GM19043 (cell line): ENCODE measurements at regions not wholly inside any gene's neighbourhood (a gene's known extent, or its start where the extent isn't known, plus 50 kb on each side); places are given as distances from the start of the nearest gene placed in this dataset.
"Not testable (repeated sequence)": the region's sequence is repeated elsewhere in the genome, so short reads cannot be mapped to it uniquely, and the experiment has no call there.

ENCODE experiments used
- ATAC-seq: cut with Tn5 transposase; IDR thresholded peaks from one replicate; pipeline ENCODE4 v1.9.1; 2021; ENCODE audit warnings: low read depth; ENCODE audit not compliant: unreplicated experiment

DNA sequence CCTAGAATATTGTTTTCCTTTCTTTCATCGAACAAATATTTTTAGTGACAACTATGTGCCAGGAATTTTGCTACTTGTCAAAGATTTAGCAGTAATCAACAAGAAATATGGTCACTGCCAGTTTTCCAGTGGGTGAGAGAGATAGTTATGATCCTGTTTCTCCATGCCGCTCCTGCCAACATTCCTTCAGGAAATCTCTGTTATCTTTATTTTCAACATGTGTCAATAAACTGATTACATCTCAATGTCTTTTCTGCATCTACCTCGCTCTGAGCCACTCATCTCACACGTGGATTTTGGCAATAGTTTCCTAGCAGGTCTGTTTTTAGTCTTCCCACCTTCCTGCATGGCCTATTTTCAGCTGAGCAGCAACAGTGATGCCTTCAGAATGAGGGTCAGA is 650.0 kb upstream of the STXBP6 start:
- ATAC-seq = no peak

DNA sequence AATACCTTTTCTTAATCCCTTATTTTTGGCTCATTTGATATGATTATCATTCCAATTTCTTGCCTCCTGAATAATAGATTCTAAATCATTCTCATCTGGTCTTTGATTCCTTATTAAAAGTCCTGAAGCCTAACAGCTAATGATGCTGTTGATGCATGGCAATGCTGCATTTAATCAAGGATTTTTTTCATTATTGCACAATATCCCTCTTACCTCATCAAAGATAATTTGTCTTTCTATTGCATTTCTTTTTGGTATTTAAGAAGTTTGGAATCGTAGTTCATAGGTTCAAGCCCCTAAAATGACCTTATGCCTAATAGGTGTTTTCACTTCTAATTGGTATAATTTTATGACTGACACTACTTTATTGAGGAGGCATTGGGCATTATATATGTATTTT is 648.2 kb upstream of the STXBP6 start:
- ATAC-seq = no peak

DNA sequence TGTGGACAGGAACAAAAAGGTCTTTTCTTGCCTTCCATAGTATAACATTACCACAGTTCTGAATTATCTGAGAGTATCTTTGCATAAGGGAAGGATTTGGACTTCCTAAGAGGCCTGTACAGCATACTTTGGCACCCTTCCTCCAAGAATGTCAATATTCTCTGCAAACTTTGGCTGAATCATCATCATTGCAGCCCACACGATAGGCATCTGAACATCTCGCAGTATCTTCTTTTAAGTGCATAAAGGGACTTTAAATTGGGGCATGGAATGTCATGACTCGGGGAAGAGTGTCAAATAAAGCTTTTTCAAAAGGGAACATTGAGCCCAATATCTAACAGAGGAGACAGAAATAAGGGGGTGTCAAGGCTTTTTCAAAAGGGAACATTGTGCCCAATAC is 646.2 kb upstream of the STXBP6 start:
- no peak for ATAC-seq

DNA sequence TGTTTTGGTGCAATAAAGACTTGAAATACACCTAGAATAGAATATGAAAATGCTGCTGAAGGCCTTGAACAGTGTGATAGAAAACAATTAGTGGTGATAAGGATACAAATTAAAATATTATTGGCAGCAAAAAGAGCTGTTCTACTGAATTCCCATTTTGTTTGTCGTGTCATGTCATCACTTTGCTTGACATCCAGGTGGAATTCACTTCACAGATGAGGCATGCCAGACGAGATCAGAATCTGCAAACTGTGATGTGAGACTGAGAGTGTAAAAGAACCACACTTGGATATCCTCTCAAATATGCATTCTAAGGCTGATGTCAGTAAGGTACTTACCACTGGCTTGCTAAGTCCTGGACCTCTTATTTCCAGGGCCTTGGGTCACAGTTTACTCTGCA is 635.1 kb upstream of the STXBP6 start:
- no peak for ATAC-seq

DNA sequence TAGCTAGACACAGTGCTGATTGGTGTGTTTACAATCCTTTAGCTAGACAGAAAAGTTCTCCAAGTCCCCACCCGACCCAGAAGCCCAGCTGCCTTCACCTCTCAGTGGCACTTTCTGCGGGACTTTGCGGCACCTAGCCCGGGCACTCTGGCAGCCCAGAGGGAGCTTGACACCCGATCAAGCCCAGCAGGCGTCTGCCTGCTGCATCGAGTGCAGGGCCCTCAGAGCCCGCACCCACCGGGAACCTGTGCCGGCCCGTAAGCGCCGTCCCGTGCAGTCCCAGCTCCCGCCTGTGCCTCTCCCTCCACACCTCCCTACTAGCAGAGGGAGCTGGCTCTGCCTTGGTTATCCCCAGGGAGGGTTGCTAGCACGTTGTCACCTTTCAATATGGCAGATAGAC is 631.0 kb upstream of the STXBP6 start:
- no peak for ATAC-seq

DNA sequence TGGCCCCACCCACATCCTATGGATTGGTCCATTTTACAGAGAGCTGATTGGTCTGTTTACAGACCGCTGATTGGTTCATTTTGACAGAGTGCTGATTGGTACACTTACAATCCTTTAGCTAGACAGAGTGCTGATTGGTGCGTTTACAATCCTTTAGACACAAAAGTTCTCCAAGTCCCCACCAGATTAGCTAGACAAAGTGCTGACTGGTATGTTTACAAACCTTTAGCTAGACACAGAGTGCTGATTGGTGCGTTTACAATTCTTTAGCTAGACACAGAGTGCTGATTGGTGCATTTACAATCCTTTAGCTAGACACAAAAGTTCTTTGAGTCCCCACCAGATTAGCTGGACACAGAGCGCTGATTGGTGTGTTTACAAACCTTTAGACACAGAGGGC is 630.6 kb upstream of the STXBP6 start:
- not testable (repeated sequence) for ATAC-seq

DNA sequence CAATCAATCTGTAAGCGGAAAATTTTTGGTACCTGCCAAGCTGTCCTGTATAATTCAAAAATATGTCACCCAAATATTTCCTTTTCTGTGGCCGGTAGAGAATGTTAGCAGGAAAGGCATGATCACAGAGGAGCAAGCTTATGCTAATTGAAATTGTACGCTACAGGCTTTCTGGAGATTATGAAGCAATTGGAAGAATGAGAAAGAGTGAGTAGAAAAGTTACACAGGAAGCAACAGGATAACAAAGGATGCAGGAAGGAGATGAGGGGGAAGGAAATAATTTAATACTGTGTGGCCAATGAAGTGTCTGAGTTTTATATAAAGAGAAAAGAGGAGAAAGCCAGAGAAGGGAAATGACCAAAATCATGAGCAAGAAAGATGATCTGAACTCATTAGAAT is 627.2 kb upstream of the STXBP6 start:
- ATAC-seq = no peak

DNA sequence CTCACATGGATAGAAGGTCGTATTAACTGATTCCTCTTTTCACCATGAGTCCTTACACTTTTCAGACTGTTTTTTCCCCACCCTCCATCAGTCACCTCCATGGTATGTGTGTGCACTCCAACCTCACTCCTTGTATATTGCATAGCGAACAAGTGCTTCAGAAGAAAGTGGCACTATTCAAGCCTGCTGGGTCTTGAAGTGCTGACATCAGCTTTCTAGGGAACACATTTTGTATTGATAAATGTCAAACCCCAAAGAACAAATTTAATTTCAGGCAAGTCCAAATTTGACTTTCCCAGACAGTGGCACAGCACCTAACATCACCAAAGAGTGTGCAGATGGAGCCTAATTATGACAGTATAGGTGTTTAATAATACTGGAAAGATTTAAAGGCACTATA is 617.4 kb upstream of the STXBP6 start:
- no peak for ATAC-seq

DNA sequence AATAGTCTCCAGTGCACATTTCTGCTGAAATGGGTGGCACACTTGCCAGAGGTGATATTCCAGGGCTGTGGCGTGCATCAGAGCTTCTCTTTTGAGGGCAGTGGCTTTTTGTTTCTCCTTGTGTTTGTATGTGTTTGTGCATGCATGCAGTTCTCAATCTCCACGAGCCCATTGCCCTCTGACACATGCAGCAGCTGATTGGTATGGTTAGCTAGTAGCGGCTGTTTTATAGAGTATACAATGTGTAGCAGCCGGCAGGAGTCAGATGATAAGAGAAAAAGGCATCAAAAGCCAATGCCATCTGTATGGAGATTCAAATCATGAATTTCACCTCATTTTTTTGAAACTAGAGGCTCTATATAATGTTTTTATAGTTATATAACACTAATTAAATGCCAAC is 616.9 kb upstream of the STXBP6 start:
- no peak for ATAC-seq

DNA sequence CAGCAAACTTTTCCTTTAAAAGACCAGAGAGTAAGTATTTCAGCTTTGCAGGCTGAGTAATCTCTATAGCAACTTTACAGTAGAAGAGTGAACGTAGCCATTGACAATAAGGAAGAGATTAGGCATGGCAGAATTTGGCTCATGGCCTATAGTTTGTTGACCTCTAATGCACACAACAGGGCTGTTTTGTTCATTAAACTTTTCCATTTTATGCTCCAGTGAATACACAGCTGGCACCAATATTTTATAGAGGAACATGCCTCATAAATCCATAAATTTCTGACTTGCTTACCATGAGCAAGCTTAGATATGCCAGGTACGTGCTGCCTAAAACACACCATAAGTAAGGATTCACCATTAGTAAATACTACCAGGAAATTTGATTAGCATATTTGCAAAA is 609.0 kb upstream of the STXBP6 start:
- ATAC-seq = no peak

DNA sequence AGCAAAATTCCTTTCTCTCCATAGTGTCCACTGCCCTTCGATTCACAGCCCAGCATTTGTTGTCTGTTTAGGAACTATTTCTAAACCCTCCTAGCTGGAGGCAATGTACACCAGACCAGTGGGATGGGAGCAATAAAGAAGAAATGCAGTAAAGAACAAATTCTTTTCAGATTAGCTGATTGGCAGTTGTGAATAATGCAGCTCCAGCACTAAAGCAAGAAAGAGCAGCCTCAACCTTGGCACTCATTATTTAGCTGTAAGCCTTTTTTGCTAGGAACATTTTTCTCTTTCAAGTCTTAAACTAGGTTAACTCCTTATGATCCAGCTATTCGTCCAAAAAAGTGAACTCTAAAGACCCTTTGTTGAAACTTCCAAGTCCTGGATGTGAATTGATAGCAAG is 580.5 kb upstream of the STXBP6 start:
- no peak for ATAC-seq

DNA sequence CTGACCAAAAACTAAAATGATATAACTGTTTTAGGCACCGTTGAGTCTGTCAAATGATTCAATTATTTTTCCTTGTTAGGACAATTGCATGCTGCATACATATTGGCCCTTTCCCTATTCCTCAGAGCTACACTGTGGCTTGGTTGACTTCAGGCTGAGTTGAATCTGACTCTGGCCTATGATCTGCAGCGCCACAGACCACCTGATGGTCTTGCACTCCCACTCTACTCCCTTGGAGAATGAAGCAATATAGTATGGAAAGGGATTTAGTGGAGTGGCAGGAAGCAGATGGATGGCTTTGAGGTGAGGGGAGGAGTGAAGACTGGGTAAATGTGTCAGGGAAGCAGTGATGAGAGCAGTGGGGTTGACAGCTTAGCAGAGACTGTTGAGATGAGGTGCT is 579.0 kb upstream of the STXBP6 start:
- ATAC-seq = no peak

DNA sequence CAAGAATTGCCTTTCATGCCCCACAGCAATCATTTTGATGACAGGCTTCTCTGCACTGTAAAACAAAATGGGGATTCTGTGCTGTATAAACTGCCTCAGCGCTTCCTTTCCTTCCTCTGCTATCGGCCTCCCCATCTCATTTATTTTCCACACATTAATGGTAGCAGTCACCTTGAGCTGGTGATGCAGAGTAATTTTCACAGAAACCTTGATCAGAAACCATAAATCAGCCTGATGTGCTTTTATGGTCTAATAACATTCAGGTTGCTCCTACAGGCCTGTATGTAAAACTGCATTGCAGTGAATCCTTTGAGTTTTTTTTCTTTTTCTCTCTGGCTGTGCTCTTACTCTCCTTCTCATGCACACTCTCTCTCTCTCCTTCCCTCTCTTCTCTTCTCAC is 578.4 kb upstream of the STXBP6 start:
- ATAC-seq = no peak

DNA sequence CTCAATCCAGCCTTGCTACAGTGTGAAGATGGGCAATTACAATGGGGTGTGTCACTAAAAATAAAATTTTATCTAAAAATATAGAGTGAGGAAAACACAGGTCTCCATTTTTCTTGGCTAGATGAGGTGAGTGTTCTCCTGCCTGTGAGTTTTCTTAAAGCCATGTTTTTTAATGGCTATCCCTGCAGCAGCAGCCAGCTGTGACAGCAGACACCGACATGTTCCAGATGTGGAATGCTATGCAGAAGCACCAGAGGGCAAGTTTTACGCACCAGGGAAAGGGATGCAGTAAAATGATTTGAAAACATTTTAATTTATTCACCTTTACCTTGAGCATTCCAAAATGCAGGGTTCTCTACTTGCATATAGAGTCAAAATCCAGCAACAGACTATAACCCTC is 577.0 kb upstream of the STXBP6 start:
- no peak for ATAC-seq

DNA sequence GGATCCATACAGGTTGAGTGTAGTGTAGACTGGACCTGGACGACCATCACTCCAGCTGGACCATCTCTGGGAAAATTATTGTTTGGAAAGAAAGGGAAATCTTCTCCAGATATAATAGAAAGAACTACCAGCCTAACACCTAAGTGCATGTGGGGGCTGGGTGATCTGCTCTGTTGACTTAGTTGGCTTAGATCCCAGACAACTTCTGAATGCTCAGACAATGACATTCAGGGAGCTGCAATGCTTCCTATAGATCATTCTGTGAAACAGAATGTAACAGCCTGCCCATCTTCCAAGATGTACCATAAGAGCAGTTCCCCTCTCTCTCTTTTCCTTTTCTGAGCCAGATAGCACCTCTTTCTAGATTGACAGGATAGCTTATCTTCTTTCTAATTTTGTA is 572.8 kb upstream of the STXBP6 start:
- ATAC-seq = no peak

DNA sequence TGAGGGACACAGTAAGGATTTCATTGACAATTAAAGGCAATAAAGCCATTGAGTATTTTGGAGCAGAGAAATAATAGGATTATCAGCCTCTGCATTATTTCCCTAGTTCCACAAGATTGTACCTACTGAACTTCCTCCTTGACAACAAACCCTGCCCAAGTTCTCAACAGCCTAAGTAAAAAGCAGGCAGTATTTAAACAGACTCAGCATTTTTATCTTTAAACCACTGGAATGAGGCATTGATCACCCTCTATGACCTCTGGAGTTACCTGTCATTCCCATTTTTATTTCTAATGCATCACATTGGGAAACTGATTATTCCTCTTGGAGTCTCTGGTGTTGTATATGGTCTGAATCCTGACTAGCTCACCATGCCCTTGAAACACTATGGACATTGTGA is 570.6 kb upstream of the STXBP6 start:
- no peak for ATAC-seq

DNA sequence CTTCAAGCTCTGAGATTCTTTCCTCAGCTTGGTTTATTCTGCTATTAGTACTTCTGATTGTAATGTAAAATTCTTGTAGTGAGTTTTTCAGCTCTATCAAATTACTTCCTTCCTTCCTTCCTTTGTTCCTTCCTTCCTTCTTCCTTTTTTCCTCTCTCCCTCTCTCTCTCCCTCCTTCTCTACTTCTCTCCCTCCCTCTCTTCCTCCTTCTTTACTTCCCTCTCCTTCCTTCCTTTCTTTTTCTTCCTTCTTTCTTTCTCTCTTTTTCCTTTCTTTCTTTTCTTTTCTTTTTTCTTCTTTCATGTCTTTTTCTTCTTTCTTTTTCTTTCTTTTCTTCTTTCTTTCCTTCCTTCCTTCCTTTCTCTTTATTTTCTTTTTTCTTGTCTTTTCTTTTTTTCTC is 565.2 kb upstream of the STXBP6 start:
- ATAC-seq = no peak

DNA sequence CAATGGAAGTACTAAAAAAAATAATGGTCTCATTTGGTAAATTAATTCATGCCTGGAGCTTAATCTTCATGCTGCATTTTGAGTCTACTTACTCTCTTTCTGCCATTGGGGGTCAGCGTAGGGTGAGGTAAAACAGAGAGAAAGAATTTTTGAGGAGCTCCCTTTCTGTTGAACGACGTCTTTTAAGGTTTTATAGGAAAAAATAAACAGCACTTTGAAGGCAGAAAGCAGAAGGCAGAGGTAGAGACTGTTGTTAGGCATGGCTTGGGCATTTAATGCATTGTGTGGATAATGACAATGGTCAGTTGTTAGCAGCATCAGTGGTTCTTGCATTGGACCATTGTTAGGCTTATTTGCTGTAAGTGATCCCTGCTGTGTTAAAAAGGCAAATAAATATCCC is 557.2 kb upstream of the STXBP6 start:
- ATAC-seq = no peak

DNA sequence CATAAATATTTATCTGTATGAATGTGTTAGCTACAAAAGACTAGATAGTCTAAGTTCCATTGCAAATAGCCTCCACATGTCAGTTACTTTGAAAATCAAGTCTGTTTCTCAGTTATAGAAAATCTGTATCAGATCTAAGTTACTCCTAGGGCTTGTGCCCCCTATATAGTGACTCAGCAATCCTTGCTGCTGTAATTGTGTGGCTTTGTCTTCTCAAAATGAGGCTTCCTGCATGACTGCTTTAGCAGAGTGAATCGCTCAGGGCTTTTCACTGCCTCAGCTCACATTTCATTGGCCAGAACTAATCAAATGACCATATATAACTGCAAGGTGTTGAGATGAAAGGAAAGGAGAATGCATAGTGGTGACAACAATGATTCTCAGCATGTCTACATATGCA is 552.2 kb upstream of the STXBP6 start:
- ATAC-seq = no peak

DNA sequence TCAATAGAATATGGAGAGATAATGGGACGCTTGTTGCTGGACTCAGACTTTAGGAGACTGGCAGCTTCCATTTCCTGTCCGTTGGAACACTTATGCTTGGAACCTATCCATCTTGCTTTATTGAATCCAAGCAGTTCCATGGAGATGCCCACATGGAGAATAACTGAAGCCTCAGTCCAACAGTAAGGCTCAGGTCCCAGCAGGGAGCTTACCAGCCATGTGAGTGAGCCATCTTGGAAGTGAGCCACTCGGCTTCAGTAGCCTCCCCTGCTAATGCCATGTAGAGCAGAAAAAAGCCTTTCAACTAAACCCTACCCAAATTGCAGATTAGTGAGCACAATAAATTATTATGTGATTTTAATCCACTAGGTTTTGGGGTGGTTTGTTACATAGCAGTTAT is 538.8 kb upstream of the STXBP6 start:
- no peak for ATAC-seq

DNA sequence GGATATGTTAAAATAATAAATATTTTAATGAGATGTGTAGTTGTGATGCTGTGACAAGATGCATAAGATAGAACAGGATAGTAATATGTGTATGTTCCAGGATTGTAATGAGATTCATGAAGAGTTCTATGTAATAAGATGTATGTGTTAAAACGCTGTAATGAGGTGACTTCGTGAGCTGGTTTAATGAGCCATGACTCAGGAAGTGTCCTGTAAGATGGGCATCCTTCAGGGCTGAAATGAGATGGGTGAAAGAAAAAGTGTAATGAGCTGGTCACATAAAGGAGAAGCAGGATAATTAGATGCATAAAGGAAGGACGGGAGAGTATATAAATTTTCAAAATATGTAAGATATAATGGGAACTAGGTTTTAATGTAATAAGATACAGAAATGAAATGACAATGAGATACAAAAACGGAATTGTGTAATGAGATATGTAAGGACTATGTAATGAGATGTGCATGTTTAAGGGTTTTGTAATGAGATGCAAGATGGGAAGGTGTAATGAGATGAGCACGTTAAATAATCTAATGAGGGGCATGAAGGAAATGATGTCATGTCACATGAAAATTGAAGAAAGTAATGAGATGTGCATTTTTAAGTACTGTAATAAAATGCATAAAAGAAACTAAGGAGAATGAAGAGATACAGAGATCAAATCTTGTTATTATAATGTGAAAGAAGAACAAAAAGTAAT is 524.8 kb upstream of the STXBP6 start:
- no peak for ATAC-seq

DNA sequence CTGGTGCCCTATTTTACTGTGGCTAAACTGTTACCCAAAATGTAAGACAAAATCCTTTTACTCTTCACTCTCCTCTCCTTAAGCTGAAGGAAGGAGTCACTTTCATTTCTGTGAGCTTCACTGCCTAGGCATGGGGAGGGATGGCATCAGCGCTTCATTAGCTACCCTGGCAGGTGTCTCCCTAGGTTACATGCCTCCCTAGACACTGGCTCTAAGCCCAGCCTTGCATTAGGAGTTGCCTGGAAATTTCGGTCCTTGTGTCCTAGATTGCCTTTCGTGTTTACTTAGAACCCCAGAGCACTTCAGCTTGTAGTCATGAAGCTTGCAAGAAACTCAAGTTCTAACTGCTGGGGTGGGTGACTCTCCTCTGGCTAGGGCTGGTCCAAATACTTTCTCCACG is 520.5 kb upstream of the STXBP6 start:
- no peak for ATAC-seq

DNA sequence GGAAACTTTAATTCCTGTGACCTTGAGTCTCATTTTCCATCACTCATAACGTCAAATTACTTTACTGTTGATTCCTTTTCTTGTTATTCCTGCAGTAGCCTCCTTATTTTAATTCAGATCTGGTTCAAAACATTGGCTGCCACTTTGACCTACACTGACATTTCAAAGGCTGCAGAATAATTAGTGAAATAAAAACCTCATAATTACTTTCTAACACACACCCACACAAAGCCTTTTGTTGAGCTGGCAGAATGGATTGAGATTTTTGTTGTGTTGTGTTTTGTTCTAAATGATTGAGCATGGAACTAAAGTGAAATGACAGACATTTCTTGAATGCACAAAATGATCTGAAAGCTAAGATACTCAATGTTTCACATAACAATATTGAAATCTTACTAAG is 507.5 kb upstream of the STXBP6 start:
- no peak for ATAC-seq
